Type B pancreatic cell (in vitro differentiated cells): ENCODE measurements at regions not wholly inside any gene's neighbourhood (a gene's known extent, or its start where the extent isn't known, plus 50 kb on each side); places are given as distances from the start of the nearest gene placed in this dataset.

Experiments
- DNase-seq: peaks from one replicate; pipeline ENCODE4 v3.0.0; 2021; ENCODE audit warnings: mixed read lengths; ENCODE audit not compliant: unreplicated experiment; ENCODE audit errors: extremely low spot score
- H3K27ac Mint-ChIP-seq: 2 replicates; pipeline ENCODE4 v1.8.0; 2021; ENCODE audit warnings: mild to moderate bottlenecking, mixed read lengths
- H3K27me3 Mint-ChIP-seq: 2 replicates; pipeline ENCODE4 v1.8.0; 2021; ENCODE audit warnings: mixed read lengths
- H3K36me3 Mint-ChIP-seq: 2 replicates; pipeline ENCODE4 v1.8.0; 2021; ENCODE audit warnings: mixed read lengths
- H3K4me1 Mint-ChIP-seq: one replicate; pipeline ENCODE4 v1.8.0; 2021; ENCODE audit warnings: mixed read lengths; ENCODE audit not compliant: unreplicated experiment
- H3K4me3 Mint-ChIP-seq: 2 replicates; pipeline ENCODE4 v1.8.0; 2021; ENCODE audit warnings: mild to moderate bottlenecking, mixed read lengths
- H3K9me3 Mint-ChIP-seq: 2 replicates; pipeline ENCODE4 v1.8.0; 2021; ENCODE audit warnings: mixed read lengths
- TF ChIP-seq, protein P1 (sequence below): fragments of 200-600 bp; sonication (generic); conservative IDR thresholded peaks from 2 replicates; pipeline ENCODE4 v1.5.0; 2021; ENCODE audit warnings: antibody characterized with exemption, mild to moderate bottlenecking

DNA sequence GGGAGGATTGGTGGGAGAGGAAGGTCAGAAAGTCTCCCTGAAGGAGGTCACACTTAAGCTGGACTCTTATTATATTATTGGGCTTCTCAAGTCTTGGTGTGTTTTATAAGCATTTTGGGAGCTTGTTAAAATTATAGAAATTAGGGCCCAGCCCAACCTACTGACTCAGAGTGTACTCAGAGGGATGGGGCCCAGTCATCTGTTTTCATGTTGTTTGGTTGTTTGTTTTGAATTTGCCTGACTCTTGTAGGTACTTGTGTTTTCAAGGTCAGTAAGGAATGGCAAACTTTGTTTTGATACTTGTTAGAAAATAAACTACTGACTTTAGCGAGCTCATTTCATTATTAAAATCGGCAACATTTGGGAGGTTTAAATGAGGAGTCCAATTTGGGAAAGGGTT is 152.0 kb downstream of the INSIG2 start:
- TF ChIP-seq, protein P1, sequence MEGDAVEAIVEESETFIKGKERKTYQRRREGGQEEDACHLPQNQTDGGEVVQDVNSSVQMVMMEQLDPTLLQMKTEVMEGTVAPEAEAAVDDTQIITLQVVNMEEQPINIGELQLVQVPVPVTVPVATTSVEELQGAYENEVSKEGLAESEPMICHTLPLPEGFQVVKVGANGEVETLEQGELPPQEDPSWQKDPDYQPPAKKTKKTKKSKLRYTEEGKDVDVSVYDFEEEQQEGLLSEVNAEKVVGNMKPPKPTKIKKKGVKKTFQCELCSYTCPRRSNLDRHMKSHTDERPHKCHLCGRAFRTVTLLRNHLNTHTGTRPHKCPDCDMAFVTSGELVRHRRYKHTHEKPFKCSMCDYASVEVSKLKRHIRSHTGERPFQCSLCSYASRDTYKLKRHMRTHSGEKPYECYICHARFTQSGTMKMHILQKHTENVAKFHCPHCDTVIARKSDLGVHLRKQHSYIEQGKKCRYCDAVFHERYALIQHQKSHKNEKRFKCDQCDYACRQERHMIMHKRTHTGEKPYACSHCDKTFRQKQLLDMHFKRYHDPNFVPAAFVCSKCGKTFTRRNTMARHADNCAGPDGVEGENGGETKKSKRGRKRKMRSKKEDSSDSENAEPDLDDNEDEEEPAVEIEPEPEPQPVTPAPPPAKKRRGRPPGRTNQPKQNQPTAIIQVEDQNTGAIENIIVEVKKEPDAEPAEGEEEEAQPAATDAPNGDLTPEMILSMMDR, result no peak
- DNase-seq, result no peak
- no peaks in the 10 kb centered on the region for H3K4me1 Mint-ChIP-seq

DNA sequence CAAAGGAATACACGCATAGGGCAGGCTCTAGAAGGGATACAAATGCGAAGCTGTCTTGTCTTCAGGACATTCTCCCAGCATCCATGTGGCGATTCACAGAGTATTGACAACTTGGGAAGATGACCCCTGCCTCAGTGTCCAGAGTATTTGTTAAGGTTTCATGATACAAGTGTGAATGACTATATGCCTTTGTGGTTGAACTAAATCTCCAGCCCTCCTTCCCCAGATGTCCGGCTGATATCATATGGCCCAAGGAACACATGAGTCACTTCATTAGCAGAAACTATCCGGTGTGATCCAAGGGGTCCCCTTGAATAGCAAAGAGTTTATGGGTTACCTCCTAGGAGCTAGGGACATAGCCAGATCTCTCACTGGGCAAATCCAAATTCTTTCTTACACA is 151.0 kb downstream of the INSIG2 start:
- Mint-ChIP-seq H3K36me3 (no peaks in the 10 kb centered on the region), H3K9me3 (no peaks in the 10 kb centered on the region), H3K4me3 (no peak overlapping the region), H3K27ac (no peak overlapping the region), H3K4me1 (no peaks in the 10 kb centered on the region), H3K27me3 (peaks cover 25% of the 10 kb centered on the region)
- DNase-seq, result no peak
- TF ChIP-seq, protein P1, result no peak

More for the DNA sequence above, 152.0 kb downstream of the INSIG2 start:
- peaks cover 25% of the 10 kb centered on the region for H3K27me3 Mint-ChIP-seq
- H3K27ac Mint-ChIP-seq, result no peak overlapping the region
- no peaks in the 10 kb centered on the region for H3K36me3 Mint-ChIP-seq
- no peaks in the 10 kb centered on the region for H3K9me3 Mint-ChIP-seq
- no peak overlapping the region for H3K4me3 Mint-ChIP-seq

DNA sequence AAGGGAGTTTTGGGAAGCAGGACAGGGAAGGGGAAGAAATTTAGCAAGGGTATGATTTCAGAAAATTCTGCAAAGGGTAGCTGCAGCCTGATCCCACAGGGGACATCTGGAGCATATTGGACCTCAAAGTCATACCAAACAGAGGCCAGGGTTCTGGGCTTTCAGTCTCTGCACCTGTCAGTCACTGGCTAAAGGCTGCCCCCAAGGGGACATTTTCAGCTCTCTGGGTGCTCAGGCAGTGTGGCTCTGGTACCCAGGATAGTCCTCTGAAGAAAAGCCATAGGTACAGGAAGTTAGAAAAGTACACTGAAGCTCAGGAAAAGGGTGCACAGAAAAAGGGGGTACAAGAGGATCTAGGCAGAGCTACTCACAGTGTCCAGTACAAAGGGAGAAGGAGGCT is 149.2 kb downstream of the INSIG2 start:
- TF ChIP-seq, protein P1, result no peak
- Mint-ChIP-seq H3K9me3 (no peaks in the 10 kb centered on the region), H3K27ac (no peak overlapping the region), H3K4me3 (no peak overlapping the region), H3K4me1 (no peaks in the 10 kb centered on the region), H3K27me3 (peaks cover 30% of the 10 kb centered on the region), H3K36me3 (no peaks in the 10 kb centered on the region)
- no peak for DNase-seq

DNA sequence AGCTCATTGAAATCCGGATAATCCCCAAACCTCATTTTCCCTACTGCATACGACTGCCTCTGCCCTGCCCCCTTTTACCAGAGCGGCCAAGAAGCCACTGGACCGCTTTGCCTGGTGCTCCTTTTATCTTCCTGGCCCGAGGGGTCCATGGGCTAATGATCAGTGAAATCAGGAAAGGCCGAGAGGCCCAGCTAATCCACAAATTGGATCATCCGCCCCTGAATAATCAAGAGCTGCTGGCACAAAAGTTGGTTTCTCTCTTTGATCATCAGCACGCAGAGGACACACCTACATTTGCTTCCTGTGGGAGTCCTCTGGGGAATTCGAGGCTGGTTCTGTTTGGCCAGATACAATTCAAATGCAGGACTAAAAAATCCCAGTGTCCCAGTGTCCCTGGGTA is 144.5 kb downstream of the INSIG2 start:
- no peaks in the 10 kb centered on the region for H3K4me1 Mint-ChIP-seq
- H3K4me3 Mint-ChIP-seq, result no peak overlapping the region
- TF ChIP-seq, protein P1, result no peak
- no peak for DNase-seq
- H3K27me3 Mint-ChIP-seq, result peaks cover 51% of the 10 kb centered on the region
- no peak overlapping the region for H3K27ac Mint-ChIP-seq
- no peaks in the 10 kb centered on the region for H3K9me3 Mint-ChIP-seq
- H3K36me3 Mint-ChIP-seq, result no peaks in the 10 kb centered on the region

DNA sequence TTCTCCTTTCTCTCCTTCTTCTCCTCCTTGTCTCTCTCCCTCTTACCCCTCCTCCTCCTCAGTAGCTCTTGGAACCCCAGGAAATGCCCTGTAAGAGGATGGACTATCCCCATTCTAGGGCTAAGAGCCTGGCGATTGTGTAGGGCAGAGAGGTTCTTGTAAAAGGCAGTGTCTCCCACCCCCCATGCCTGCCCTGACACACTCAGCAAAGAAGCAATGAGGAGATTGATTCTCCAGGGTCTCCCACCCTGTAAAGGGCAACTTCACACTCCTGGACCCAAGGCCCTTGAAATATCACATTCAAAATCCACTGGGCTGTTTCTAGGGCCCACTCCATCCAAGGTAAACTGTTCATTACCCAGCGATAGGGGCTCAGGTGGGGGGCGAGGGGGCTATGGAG is 144.1 kb downstream of the INSIG2 start:
- H3K27me3 Mint-ChIP-seq, result peaks cover 52% of the 10 kb centered on the region
- no peaks in the 10 kb centered on the region for H3K36me3 Mint-ChIP-seq
- no peak overlapping the region for H3K27ac Mint-ChIP-seq
- H3K9me3 Mint-ChIP-seq, result no peaks in the 10 kb centered on the region
- no peak overlapping the region for H3K4me3 Mint-ChIP-seq
- no peak for DNase-seq
- H3K4me1 Mint-ChIP-seq, result no peaks in the 10 kb centered on the region
- TF ChIP-seq, protein P1, result no peak

DNA sequence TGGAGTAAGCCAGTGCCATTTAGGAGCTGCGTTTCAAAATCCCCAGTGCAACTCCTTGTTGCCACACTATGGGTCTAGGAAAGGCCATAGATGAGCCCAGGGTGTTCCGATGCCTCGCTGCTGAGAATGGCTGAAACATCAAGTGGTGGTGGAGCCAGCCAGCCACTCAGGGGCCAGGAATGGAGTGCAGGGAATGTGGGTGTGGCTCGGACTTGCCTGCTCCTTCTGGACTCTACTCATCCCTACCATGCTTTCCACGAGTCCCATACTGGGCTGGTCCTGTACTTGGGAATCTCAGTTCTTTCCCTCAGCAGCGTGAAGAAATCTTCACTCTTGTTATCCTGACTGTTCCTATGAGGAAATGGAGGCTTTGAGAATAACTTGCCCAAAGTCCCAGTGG is 143.5 kb downstream of the INSIG2 start:
- Mint-ChIP-seq H3K4me1 (no peaks in the 10 kb centered on the region), H3K27me3 (peaks cover 55% of the 10 kb centered on the region), H3K27ac (no peak overlapping the region), H3K9me3 (peaks cover under 1% of the 10 kb centered on the region), H3K4me3 (no peak overlapping the region), H3K36me3 (no peaks in the 10 kb centered on the region)
- TF ChIP-seq, protein P1, result no peak
- DNase-seq, result no peak
